AG04450 (cell line): ENCODE measurements at regions not wholly inside any gene's neighbourhood (a gene's known extent, or its start where the extent isn't known, plus 50 kb on each side); places are given as distances from the start of the nearest gene placed in this dataset.

ENCODE experiments used
- CTCF ChIA-PET: fragments of 300-600, 350-600 bp; formaldehyde crosslinking; extraction: SDS; loops from one replicate; lab custom pipeline; 2022; ENCODE audit warnings: antibody characterized with exemption, inconsistent platforms; lab: Charles Lee
- POLR2A ChIA-PET: fragments of 350-600 bp; formaldehyde crosslinking; extraction: SDS; loops from one replicate; lab custom pipeline; 2021; ENCODE audit warnings: antibody characterized with exemption, inconsistent platforms; lab: Yijun Ruan, JAX
- DNase-seq: peaks from one replicate; pipeline ENCODE4 v3.0.0-alpha.2; 2011; ENCODE audit warnings: low read depth, low spot score
- H3K27ac ChIP-seq: one replicate; pipeline ENCODE4 v1.5.1; 2012; ENCODE audit warnings: low read depth, low read length, control low read depth
- H3K27me3 ChIP-seq: one replicate; pipeline ENCODE4 v1.6.0; 2012; ENCODE audit warnings: low read length; ENCODE audit not compliant: control insufficient read depth, insufficient read depth
- H3K4me3 ChIP-seq: 2 replicates; pipeline ENCODE4 v1.5.1; 2011; ENCODE audit warnings: mild to moderate bottlenecking, low read depth, low read length, control low read depth
- H3K9me3 ChIP-seq: 2 replicates; pipeline ENCODE4 v1.5.1; 2012; ENCODE audit warnings: low read length; ENCODE audit not compliant: control insufficient read depth, insufficient read depth
- CTCF ChIP-seq: IDR thresholded peaks from 2 replicates; pipeline ENCODE4 v1.5.1; 2011; ENCODE audit warnings: low read depth, low read length, control low read depth, inconsistent platforms

GRCh38 chr19:30895946-30896345 lies 453.3 kb downstream of the TSHZ3 start:
- no peak for TF ChIP-seq CTCF
- CTCF ChIA-PET, result no interaction called here
- no peak overlapping the region for H3K27ac ChIP-seq
- no peak overlapping the region for H3K4me3 ChIP-seq
- H3K9me3 ChIP-seq, result no peaks in the 10 kb centered on the region
- POLR2A ChIA-PET, result no interaction called here
- DNase-seq, result no peak
- H3K27me3 ChIP-seq, result no peaks in the 10 kb centered on the region

GRCh38 chr19:30891051-30891450 lies 458.2 kb downstream of the TSHZ3 start:
- H3K9me3 ChIP-seq, result no peaks in the 10 kb centered on the region; the same call in 1 of the 2 replicates
- TF ChIP-seq CTCF, result no peak
- CTCF ChIA-PET, result no interaction called here
- H3K4me3 ChIP-seq, result no peak overlapping the region
- DNase-seq, result no peak
- no peak overlapping the region for H3K27ac ChIP-seq
- POLR2A ChIA-PET, result no interaction called here
- no peaks in the 10 kb centered on the region for H3K27me3 ChIP-seq

- H3K9me3 ChIP-seq, result no peaks in the 10 kb centered on the region; the same call in 1 of the 2 replicates
- no peak overlapping the region for H3K27ac ChIP-seq
- CTCF ChIA-PET, result no interaction called here
- no peaks in the 10 kb centered on the region for H3K27me3 ChIP-seq
- no peak overlapping the region for H3K4me3 ChIP-seq
- DNase-seq, result no peak
- TF ChIP-seq CTCF, result no peak
- POLR2A ChIA-PET, result no interaction called here
Observed at GRCh38 chr19:30890033-30890432, 459.2 kb downstream of the TSHZ3 start.

- ChIA-PET POLR2A (no interaction called here), CTCF (no interaction called here)
- TF ChIP-seq CTCF, result no peak
- no peaks in the 10 kb centered on the region; the same call in 1 of the 2 replicates for H3K9me3 ChIP-seq
- no peaks in the 10 kb centered on the region for H3K27me3 ChIP-seq
- DNase-seq, result no peak
- H3K27ac ChIP-seq, result no peak overlapping the region
- no peak overlapping the region for H3K4me3 ChIP-seq
Observed at GRCh38 chr19:30888937-30889336, 460.3 kb downstream of the TSHZ3 start.

GRCh38 chr19:30887042-30887441 lies 462.2 kb downstream of the TSHZ3 start:
- Histone ChIP-seq H3K27me3 (no peaks in the 10 kb centered on the region), H3K4me3 (no peak overlapping the region), H3K27ac (no peak overlapping the region), H3K9me3 (no peaks in the 10 kb centered on the region; the same call in 1 of the 2 replicates)
- TF ChIP-seq CTCF, result no peak
- ChIA-PET POLR2A (no interaction called here), CTCF (no interaction called here)
- DNase-seq, result no peak
